Karpas-422 (cell line): ENCODE measurements at regions not wholly inside any gene's neighbourhood (a gene's known extent, or its start where the extent isn't known, plus 50 kb on each side); places are given as distances from the start of the nearest gene placed in this dataset.

Experiments used
- DNase-seq: peaks from one replicate; pipeline ENCODE4 v3.0.0-alpha.2; 2015
- H2AFZ ChIP-seq: fragments of 200-600 bp; sonication (generic); 2 replicates; pipeline ENCODE4 v1.6.1; 2014; ENCODE audit warnings: antibody characterized with exemption, low read length, mixed read lengths
- H3K27ac ChIP-seq: fragments of 200-600 bp; sonication (generic); 2 replicates; pipeline ENCODE4 v1.5.1; 2014; ENCODE audit warnings: mild to moderate bottlenecking, low read length, moderate library complexity
- H3K27me3 ChIP-seq: fragments of 200-600 bp; sonication (generic); 2 replicates; pipeline ENCODE4 v1.6.1; 2014; ENCODE audit warnings: low read length, mixed read lengths
- H3K36me3 ChIP-seq: fragments of 200-600 bp; sonication (generic); 2 replicates; pipeline ENCODE4 v1.6.1; 2014; ENCODE audit warnings: low read length, mixed read lengths; ENCODE audit not compliant: insufficient read depth
- H3K4me1 ChIP-seq: fragments of 200-600 bp; sonication (generic); 2 replicates; pipeline ENCODE4 v1.6.1; 2014; ENCODE audit warnings: mild to moderate bottlenecking, low read length, mixed read lengths
- H3K4me2 ChIP-seq: fragments of 200-600 bp; sonication (generic); 2 replicates; pipeline ENCODE4 v1.6.1; 2014; ENCODE audit warnings: low read length, low read depth, mild to moderate bottlenecking; ENCODE audit not compliant: poor library complexity, severe bottlenecking
- H3K4me3 ChIP-seq: fragments of 200-600 bp; sonication (generic); 2 replicates; pipeline ENCODE4 v1.5.1; 2014; ENCODE audit warnings: mild to moderate bottlenecking, antibody characterized with exemption, low read length, mixed read lengths
- H3K79me2 ChIP-seq: fragments of 200-600 bp; sonication (generic); 2 replicates; pipeline ENCODE4 v1.6.1; 2014; ENCODE audit warnings: mild to moderate bottlenecking, low read length, mixed read lengths
- H3K9ac ChIP-seq: fragments of 200-600 bp; sonication (generic); 2 replicates; pipeline ENCODE4 v1.6.0; 2014; ENCODE audit warnings: low read length
- H3K9me2 ChIP-seq: fragments of 200-600 bp; sonication (generic), shearing (Covaris generic); replicated peaks from 2 replicates; pipeline ENCODE4 v1.6.0; 2014; ENCODE audit warnings: mild to moderate bottlenecking, low read length, moderate library complexity; ENCODE audit not compliant: insufficient read depth
- H3K9me3 ChIP-seq: fragments of 300-700, 200-600 bp; sonication (generic); 2 replicates; pipeline ENCODE4 v1.6.1; 2014; ENCODE audit warnings: low read length, mixed read lengths
- H4K20me1 ChIP-seq: fragments of 200-600 bp; sonication (generic); 2 replicates; pipeline ENCODE4 v1.6.1; 2014; ENCODE audit warnings: mild to moderate bottlenecking, antibody characterized with exemption, low read length, low read depth; ENCODE audit not compliant: insufficient read depth

DNA sequence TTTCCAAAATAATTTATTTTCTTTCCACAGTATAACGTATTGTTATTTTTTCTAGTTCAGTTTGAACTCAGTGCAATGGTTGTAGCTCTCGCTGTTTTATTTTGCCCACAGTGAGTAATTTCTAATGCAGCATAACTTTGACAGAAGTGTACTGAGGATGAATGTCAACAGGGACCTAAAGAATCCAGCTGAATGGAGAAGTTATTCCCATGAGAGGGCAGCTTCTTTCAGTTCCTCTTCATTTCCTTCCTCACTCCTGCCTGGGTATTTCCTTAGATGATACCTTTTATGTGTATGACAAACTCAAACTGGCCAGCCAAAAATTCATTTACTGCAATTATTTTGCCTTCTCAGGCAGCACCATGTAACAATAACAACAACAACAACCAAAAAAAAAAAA, 1223.1 kb upstream of the ZEB2 start:
- Histone ChIP-seq H4K20me1 (no peaks in the 10 kb centered on the region), H3K4me3 (no peak overlapping the region), H3K27ac (peak overlapping the region; percentile 51), H2AFZ (no peak overlapping the region), H3K9me2 (no peaks in the 10 kb centered on the region), H3K27me3 (no peaks in the 10 kb centered on the region), H3K36me3 (no peaks in the 10 kb centered on the region), H3K4me1 (peaks cover 30% of the 10 kb centered on the region), H3K9ac (no peak overlapping the region), H3K79me2 (no peaks in the 10 kb centered on the region), H3K4me2 (peak overlapping the region; percentile 36), H3K9me3 (no peaks in the 10 kb centered on the region)
- peak; percentile 81 for DNase-seq

DNA sequence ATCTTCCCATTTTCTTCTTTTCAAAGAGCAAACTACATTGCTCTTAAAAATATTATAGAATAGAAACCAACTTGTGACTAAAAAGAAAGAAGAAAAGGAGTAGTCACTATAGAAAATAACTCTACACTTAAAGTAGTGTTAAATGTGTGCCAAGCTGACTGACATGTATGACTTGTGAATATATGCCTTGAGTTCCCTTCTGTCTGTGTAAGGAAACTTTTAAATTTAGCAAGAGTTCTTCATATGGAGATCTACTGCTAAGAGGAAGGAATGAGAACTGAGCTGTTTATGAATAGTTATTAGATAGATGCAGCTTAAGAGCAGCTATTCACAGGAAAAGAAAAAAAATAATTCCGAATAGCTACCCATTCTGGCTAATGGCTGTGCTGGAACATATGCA, 1221.7 kb upstream of the ZEB2 start:
- Histone ChIP-seq H3K27me3 (no peaks in the 10 kb centered on the region), H4K20me1 (no peaks in the 10 kb centered on the region), H3K27ac (no peak overlapping the region), H3K4me3 (no peak overlapping the region), H2AFZ (peak overlapping the region; percentile 20; the same call in 1 of the 2 replicates), H3K9me3 (no peaks in the 10 kb centered on the region), H3K9ac (no peak overlapping the region), H3K4me2 (no peak overlapping the region), H3K79me2 (no peaks in the 10 kb centered on the region), H3K4me1 (peaks cover 33% of the 10 kb centered on the region), H3K36me3 (no peaks in the 10 kb centered on the region), H3K9me2 (no peaks in the 10 kb centered on the region)
- DNase-seq: no peak

DNA sequence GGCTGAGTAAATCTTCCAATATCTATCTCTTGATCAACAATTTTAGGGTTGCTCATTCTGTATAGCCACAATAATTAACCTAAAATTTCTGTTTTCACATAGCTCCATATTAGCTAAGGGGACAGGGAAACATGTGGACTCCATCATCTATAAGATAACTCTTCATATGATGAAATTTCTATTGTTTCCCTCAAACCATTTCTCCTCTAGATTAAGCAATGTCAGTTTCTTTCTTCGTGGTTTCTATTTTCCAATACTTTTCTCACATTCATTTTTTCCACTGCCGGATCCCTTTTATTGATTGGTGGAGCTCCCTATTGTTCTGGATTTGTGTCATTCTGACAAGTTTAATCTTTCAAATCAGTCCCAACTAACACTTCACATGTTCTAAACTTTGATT, 1221.3 kb upstream of the ZEB2 start:
- H3K4me3 ChIP-seq: no peak overlapping the region
- H3K4me2 ChIP-seq: no peak overlapping the region
- H3K4me1 ChIP-seq: peaks cover 33% of the 10 kb centered on the region
- no peaks in the 10 kb centered on the region for H3K9me2 ChIP-seq
- no peaks in the 10 kb centered on the region for H3K36me3 ChIP-seq
- no peak overlapping the region for H3K9ac ChIP-seq
- no peaks in the 10 kb centered on the region for H3K27me3 ChIP-seq
- no peaks in the 10 kb centered on the region for H3K9me3 ChIP-seq
- H2AFZ ChIP-seq: 0 out of 2 replicates have a peak overlapping the region, but pooled peaks have one; percentile 20
- H3K27ac ChIP-seq: no peak overlapping the region
- H3K79me2 ChIP-seq: no peaks in the 10 kb centered on the region
- no peaks in the 10 kb centered on the region for H4K20me1 ChIP-seq
- no peak for DNase-seq

DNA sequence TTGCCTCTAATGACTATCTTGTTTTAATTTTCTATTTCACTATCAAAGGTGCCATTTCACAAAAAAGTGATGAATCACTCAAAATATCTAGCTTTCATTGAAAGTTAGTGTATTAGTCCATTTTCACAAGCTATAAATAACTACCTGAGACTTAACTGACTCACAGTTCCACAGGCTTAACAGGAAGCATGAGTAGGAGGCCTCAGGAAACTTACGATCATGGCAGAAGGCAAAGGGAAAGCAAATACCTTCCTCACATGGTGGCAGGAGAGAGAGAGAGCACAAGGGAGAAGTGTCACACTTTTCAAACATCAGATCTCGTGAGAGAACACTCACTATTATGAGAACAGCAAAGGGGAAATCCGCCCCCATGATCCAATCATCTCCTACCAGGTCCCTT, 1220.4 kb upstream of the ZEB2 start:
- Histone ChIP-seq H2AFZ (0 out of 2 replicates have a peak overlapping the region, but pooled peaks have one; percentile 33), H3K9me2 (no peaks in the 10 kb centered on the region)

DNA sequence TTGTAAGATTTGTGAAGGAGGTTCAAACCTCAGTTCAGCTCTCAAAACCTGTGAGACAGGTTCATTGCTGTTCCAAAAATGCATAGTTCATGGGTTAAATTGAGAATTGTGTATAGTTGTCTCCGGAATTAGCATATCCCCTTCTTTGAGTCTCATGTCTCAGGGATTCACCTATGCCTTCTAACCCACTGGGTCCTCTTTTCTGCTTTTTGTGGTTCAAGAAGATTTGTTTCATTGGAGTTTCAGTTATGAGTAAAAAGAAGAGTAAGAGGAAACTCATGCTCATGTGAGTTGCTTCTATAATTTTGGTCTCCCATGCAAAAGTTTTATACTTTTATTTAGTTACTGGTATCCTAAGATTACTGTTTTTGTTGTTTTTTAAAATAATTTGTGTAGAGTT, 1219.8 kb upstream of the ZEB2 start:
- no peak overlapping the region for H3K27ac ChIP-seq
- H3K27me3 ChIP-seq: no peaks in the 10 kb centered on the region
- no peaks in the 10 kb centered on the region for H3K36me3 ChIP-seq
- H4K20me1 ChIP-seq: no peaks in the 10 kb centered on the region
- H3K4me1 ChIP-seq: peaks cover 28% of the 10 kb centered on the region
- peak overlapping the region; percentile 33; the same call in 1 of the 2 replicates for H2AFZ ChIP-seq
- no peak overlapping the region for H3K4me3 ChIP-seq
- no peaks in the 10 kb centered on the region for H3K9me2 ChIP-seq
- no peak overlapping the region for H3K4me2 ChIP-seq
- no peaks in the 10 kb centered on the region for H3K79me2 ChIP-seq
- no peak for DNase-seq
- H3K9me3 ChIP-seq: no peaks in the 10 kb centered on the region
- no peak overlapping the region for H3K9ac ChIP-seq

More for the DNA sequence above, 1220.4 kb upstream of the ZEB2 start:
- Histone ChIP-seq H3K4me2 (no peak overlapping the region), H3K4me1 (peaks cover 33% of the 10 kb centered on the region), H3K36me3 (no peaks in the 10 kb centered on the region), H3K9me3 (no peaks in the 10 kb centered on the region), H3K4me3 (no peak overlapping the region), H3K79me2 (no peaks in the 10 kb centered on the region), H4K20me1 (no peaks in the 10 kb centered on the region), H3K27me3 (no peaks in the 10 kb centered on the region), H3K9ac (no peak overlapping the region), H3K27ac (no peak overlapping the region)
- no peak for DNase-seq

DNA sequence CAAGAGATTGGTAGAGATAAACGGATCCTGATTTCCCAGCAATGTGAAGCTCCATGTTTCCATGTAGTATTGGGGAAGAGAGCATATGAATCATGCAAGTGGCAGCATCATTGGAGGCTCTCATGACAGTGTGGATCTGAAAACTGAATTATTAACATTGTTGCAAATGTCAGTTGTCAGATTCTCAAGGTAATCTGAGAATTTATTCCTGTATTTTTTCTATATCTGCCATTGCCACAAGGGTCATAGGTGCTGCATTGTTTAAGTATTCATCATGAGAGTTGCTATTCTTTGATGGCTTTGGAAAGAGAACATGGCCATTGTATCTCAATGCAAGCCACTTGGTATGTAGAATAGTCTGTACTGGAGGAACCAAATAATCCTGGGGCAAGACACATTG, 1217.0 kb upstream of the ZEB2 start:
- no peak overlapping the region for H3K27ac ChIP-seq
- peaks cover 6% of the 10 kb centered on the region for H3K4me1 ChIP-seq
- H3K4me2 ChIP-seq: no peak overlapping the region
- no peak overlapping the region for H2AFZ ChIP-seq
- H3K79me2 ChIP-seq: no peaks in the 10 kb centered on the region
- H3K9me2 ChIP-seq: no peaks in the 10 kb centered on the region
- no peak overlapping the region for H3K4me3 ChIP-seq
- no peaks in the 10 kb centered on the region for H3K27me3 ChIP-seq
- no peaks in the 10 kb centered on the region for H3K36me3 ChIP-seq
- no peak overlapping the region for H3K9ac ChIP-seq
- DNase-seq: no peak
- H3K9me3 ChIP-seq: no peaks in the 10 kb centered on the region
- no peaks in the 10 kb centered on the region for H4K20me1 ChIP-seq

DNA sequence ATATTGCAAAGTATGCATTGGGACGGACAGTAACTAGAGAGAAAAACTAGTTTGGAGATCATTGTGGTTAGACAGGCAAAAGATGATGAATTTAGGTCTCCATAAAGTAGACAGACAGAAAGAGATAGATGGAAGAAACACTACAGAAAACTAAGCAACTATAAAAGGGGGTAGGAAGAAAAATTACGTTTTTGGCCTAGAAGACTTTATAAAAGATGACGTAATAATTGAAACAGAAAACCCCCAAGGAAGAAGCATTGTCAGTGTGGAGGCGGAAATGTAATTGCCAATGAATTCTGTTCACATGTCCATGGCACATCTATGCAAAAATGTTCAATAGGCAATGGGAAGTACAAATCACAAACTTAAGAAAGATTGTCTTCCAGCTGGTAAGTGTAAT, 1211.5 kb upstream of the ZEB2 start:
- Histone ChIP-seq H3K4me3 (no peak overlapping the region), H3K36me3 (no peaks in the 10 kb centered on the region), H3K27me3 (no peaks in the 10 kb centered on the region), H3K79me2 (no peaks in the 10 kb centered on the region), H3K9ac (no peak overlapping the region), H2AFZ (no peak overlapping the region), H4K20me1 (no peaks in the 10 kb centered on the region), H3K9me3 (no peaks in the 10 kb centered on the region), H3K4me1 (no peaks in the 10 kb centered on the region), H3K27ac (no peak overlapping the region), H3K4me2 (no peak overlapping the region), H3K9me2 (no peaks in the 10 kb centered on the region)
- no peak for DNase-seq

DNA sequence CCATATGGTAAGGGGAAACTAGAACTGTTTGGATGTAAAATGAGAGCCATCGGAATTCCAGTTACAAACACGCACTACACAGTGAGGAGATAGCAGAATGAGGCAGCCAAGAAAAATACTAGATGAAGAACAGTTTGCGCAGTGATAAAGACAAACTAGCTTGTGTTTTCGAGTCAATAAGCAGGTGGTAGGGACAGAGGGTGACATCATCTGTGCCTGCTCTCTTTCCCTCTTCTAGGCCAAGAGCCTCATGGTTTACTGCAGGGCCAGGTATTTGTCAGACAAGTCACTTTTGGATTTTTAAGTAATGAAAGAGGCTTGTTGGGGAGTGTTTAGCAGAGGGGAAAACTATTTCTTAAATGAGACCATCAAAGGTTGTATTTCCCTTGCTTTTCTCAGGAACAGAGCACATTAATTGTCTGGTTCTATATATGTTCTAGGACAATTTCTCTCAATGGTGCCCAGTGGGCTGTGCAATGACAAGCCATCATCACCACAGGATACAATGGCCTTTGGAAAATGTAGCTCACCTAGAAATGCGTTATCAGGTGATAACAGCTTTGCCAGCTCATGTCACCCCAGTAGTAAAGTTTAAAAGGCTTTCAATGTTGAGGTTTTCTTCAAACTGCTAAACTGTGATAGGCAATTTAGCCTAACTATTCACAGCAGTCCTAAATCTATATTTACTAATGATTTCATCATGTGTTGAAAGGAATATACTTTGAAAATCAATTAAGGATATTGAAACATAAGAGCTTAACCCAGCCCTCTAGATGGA, 1210.3 kb upstream of the ZEB2 start:
- DNase-seq: no peak
- H3K4me2 ChIP-seq: no peak overlapping the region

More for the DNA sequence above, 1210.3 kb upstream of the ZEB2 start:
- H3K9me2 ChIP-seq: no peaks in the 10 kb centered on the region
- H2AFZ ChIP-seq: no peak overlapping the region
- no peaks in the 10 kb centered on the region for H3K4me1 ChIP-seq
- no peaks in the 10 kb centered on the region for H3K27me3 ChIP-seq
- H3K79me2 ChIP-seq: no peaks in the 10 kb centered on the region
- H3K9ac ChIP-seq: no peak overlapping the region
- H3K36me3 ChIP-seq: no peaks in the 10 kb centered on the region
- H3K4me3 ChIP-seq: no peak overlapping the region
- H3K9me3 ChIP-seq: no peaks in the 10 kb centered on the region
- H3K27ac ChIP-seq: no peak overlapping the region
- no peaks in the 10 kb centered on the region for H4K20me1 ChIP-seq
